ENCODE measurements at regions not wholly inside any gene's neighbourhood (a gene's known extent, or its start where the extent isn't known, plus 50 kb on each side); places are given as distances from the start of the nearest gene placed in this dataset.

GRCh38 chr2:15871239-15871783 lies 69.0 kb upstream of the MYCN start:
- no peak for DNase-seq (ENCODE audit: extremely low spot score)
- 89% methylated on average over 3 of the region's 3 CpGs for WGBS
- Histone ChIP-seq H3K9me3 (peaks cover 0 to 6% (median 3%) of the 10 kb centered on the region in 4 donors), H3K27ac (replicated peaks in 1 of 4) (no peak overlapping the region), H3K36me3 (no peaks in the 10 kb centered on the region), H3K27me3 (no peaks in the 10 kb centered on the region), H3K4me3 (no peak overlapping the region), H3K4me1 (no peaks in the 10 kb centered on the region)
- no peak for TF ChIP-seq POLR2AphosphoS5 (IDR thresholded peaks at IDR 0.05)
- no peak for TF ChIP-seq CTCF (IDR thresholded peaks at IDR 0.05)
- no peak for TF ChIP-seq EP300 (IDR thresholded peaks at IDR 0.05)
- no peak for TF ChIP-seq POLR2A (IDR thresholded peaks at IDR 0.05; ENCODE audit: low read depth)
- intact Hi-C loops (cut with DNase I), result no loop called here

- peaks cover 0 to 4% (median 0%) of the 10 kb centered on the region in 4 donors for H3K9me3 ChIP-seq
- H3K27ac ChIP-seq (replicated peaks in 1 of 4), result no peak overlapping the region
- no peaks in the 10 kb centered on the region for H3K27me3 ChIP-seq
- H3K4me1 ChIP-seq, result no peaks in the 10 kb centered on the region
- H3K36me3 ChIP-seq, result no peaks in the 10 kb centered on the region
- DNase-seq (ENCODE audit: extremely low spot score), result no peak
- 91% methylated on average over 6 of the region's 6 CpGs for WGBS
- intact Hi-C loops (cut with DNase I), result no loop called here
- no peak for TF ChIP-seq POLR2A (IDR thresholded peaks at IDR 0.05; ENCODE audit: low read depth)
- no peak for TF ChIP-seq CTCF (IDR thresholded peaks at IDR 0.05)
- no peak for TF ChIP-seq EP300 (IDR thresholded peaks at IDR 0.05)
- TF ChIP-seq POLR2AphosphoS5 (IDR thresholded peaks at IDR 0.05), result no peak
- H3K4me3 ChIP-seq, result no peak overlapping the region
Measured at GRCh38 chr2:15872854-15873253, 67.5 kb upstream of the MYCN start.

GRCh38 chr2:15874321-15874720 lies 66.0 kb upstream of the MYCN start:
- DNase-seq (ENCODE audit: extremely low spot score), result no peak
- H3K27me3 ChIP-seq, result no peaks in the 10 kb centered on the region
- peaks cover 0 to 4% (median 0%) of the 10 kb centered on the region in 4 donors for H3K9me3 ChIP-seq
- H3K27ac ChIP-seq (replicated peaks in 1 of 4), result no peak overlapping the region
- no peaks in the 10 kb centered on the region for H3K4me1 ChIP-seq
- TF ChIP-seq POLR2AphosphoS5 (IDR thresholded peaks at IDR 0.05) (no peak), POLR2A (IDR thresholded peaks at IDR 0.05; ENCODE audit: low read depth) (no peak), EP300 (IDR thresholded peaks at IDR 0.05) (no peak), CTCF (IDR thresholded peaks at IDR 0.05) (no peak)
- no peaks in the 10 kb centered on the region for H3K36me3 ChIP-seq
- 91% methylated on average over 3 of the region's 3 CpGs for WGBS
- no peak overlapping the region for H3K4me3 ChIP-seq
- intact Hi-C loops (cut with DNase I), result no loop called here

DNA sequence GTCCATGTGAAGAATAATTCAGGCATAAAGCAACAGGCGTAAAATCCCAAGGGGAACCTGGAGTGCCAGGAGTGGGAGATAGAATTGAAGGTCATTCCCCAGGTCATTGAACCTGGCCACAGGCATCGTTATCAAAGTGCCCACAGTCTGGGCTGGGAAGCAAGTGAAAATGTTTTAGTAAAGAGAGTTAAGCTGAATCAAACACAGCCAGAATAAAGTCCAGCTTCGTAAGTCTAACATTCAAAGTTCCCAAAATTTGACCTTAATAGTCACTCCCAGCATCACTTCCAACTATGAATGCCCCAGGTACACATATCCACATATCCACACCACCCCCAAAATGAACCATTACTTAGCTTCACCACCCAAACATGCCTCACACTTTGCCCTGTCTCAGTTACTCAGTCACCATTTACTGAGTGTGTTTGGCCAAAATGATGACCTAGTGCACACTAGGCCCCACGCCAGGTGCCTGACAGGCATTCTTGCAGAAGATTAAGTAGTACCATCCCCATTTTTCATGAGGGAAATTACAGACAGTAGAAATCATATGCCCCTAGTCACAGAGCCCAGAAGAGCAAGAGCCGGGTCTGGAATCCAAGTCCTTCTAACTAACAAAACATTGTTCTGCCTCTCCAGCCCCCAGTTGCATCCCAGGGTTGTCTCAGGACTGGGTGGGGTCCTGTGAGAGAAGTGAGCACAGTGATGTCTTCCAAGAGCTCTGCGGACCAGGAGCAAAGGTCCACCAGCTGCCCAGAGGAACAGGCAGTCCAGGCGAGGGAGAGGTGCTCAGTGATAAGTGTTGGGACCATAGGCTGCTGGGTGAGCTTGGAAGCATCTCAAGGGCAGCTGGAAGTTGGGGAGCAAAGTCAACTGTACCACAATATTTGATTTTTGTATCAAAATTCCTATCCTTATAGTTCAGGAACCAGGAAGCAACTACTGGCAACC lies 65.2 kb upstream of the MYCN start:
- no peaks in the 10 kb centered on the region for H3K4me1 ChIP-seq
- intact Hi-C loops (cut with DNase I), result no loop called here
- 83% methylated on average over 7 of the region's 7 CpGs for WGBS
- no peaks in the 10 kb centered on the region for H3K27me3 ChIP-seq
- H3K9me3 ChIP-seq, result peaks cover 0 to 4% (median 0%) of the 10 kb centered on the region in 4 donors
- H3K36me3 ChIP-seq, result no peaks in the 10 kb centered on the region
- DNase-seq (ENCODE audit: extremely low spot score), result no peak
- TF ChIP-seq EP300 (IDR thresholded peaks at IDR 0.05) (no peak), CTCF (IDR thresholded peaks at IDR 0.05) (no peak), POLR2AphosphoS5 (IDR thresholded peaks at IDR 0.05) (no peak)
- H3K27ac ChIP-seq (replicated peaks in 1 of 4), result no peak overlapping the region
- no peak overlapping the region for H3K4me3 ChIP-seq

All from esophagus muscularis mucosa (tissue), 4 donors.